ENCODE measurements at regions not wholly inside any gene's neighbourhood (a gene's known extent, or its start where the extent isn't known, plus 50 kb on each side); places are given as distances from the start of the nearest gene placed in this dataset.
"Not testable (repeated sequence)": the region's sequence is repeated elsewhere in the genome, so short reads cannot be mapped to it uniquely, and the experiment has no call there.

DNA sequence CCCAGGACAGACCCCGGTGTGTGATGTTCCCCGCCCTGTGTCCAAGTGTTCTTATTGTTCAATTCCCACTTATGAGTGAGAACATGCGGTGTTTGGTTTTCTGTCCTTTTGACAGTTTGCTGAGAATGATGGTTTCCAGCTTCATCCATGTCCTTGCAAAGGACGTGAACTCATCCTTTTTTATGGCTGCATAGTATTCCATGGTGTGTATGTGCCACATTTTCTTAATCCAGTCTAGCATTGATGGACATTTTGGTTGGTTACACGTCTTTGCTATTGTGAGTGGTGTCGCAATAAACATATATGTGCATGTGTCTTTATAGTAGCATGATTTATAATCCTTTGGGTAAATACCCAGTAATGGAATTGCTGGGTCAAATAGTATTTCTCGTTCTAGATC lies 334.5 kb downstream of the GLUD2 start:
- not testable (repeated sequence) for TF ChIP-seq EP300 (IDR thresholded peaks at IDR 0.05; ENCODE audit: low read length); CREB1 (IDR thresholded peaks at IDR 0.05); CREB1 (CRISPR knock-in tag; IDR thresholded peaks at IDR 0.05); MTF1 (CRISPR knock-in tag; IDR thresholded peaks at IDR 0.05; ENCODE audit: borderline replicate concordance); KHSRP (IDR thresholded peaks at IDR 0.05); ZNF184 (CRISPR knock-in tag; IDR thresholded peaks at IDR 0.05); YY1 (IDR thresholded peaks at IDR 0.05; ENCODE audit: borderline replicate concordance in 1 of 3, control insufficient read depth in 1 of 3, extremely low read depth in 1 of 3, insufficient read depth in 3 of 3, insufficient read length in 1 of 3, insufficient replicate concordance in 2 of 3, low read depth in 1 of 3, low read length in 2 of 3)

Measured in K562 (cell line).